Vagina (tissue), 2 donors: ENCODE measurements at regions not wholly inside any gene's neighbourhood (a gene's known extent, or its start where the extent isn't known, plus 50 kb on each side); places are given as distances from the start of the nearest gene placed in this dataset.
"Not testable (repeated sequence)": the region's sequence is repeated elsewhere in the genome, so short reads cannot be mapped to it uniquely, and the experiment has no call there.

ENCODE experiments used
- DNase-seq, 2 donors: peaks; one replicate each; pipeline ENCODE4 v3.0.0-alpha.2; 2017; ENCODE audit errors: extremely low spot score in 2 of 2
- H3K27ac ChIP-seq: fragments of 200-600 bp; sonication (generic); one replicate; pipeline ENCODE4 v1.5.1; 2019
- H3K27me3 ChIP-seq: fragments of 200-600 bp; sonication (generic); one replicate; pipeline ENCODE4 v1.5.1; 2019
- H3K36me3 ChIP-seq, 2 donors: fragments of 200-600 bp; sonication (generic); one replicate each; pipeline ENCODE4 v1.5.1; 2017 to 2019
- H3K4me1 ChIP-seq: fragments of 200-600 bp; sonication (generic); one replicate; pipeline ENCODE4 v1.5.1; 2019
- H3K4me3 ChIP-seq, 2 donors: fragments of 200-600 bp; sonication (generic); 1 replicate in 1 of 2; 2 replicates in 1 of 2; pipeline ENCODE4 v1.5.1; 2016 to 2019
- H3K9me3 ChIP-seq: fragments of 200-600 bp; sonication (generic); one replicate; pipeline ENCODE4 v1.5.1; 2019
- POLR2A ChIP-seq, 2 donors: fragments of 450-650 bp; IDR thresholded peaks; one replicate each; pipeline ENCODE4 v1.6.1; 2017; ENCODE audit warnings: antibody characterized with exemption in 2 of 2, mild to moderate bottlenecking in 2 of 2, moderate library complexity in 2 of 2
- POLR2AphosphoS5 ChIP-seq, 2 donors: sonication (generic); formaldehyde crosslinking; IDR thresholded peaks; one replicate each; pipeline ENCODE4 v1.9.0; 2017; ENCODE audit warnings: antibody characterized with exemption in 2 of 2, mild to moderate bottlenecking in 2 of 2, low read depth in 1 of 2; ENCODE audit not compliant: insufficient read depth in 1 of 2
- intact Hi-C: fragments of 100-400 bp; cut with DNase I; formaldehyde crosslinking; loops from one replicate; pipeline ENCODE4 v1.15.1; 2023
- TF ChIP-seq, protein P1 (sequence below), 3 experiments: fragments of 450-650 bp in 2 of 3; fragments of 200-600 bp in 1 of 3; sonication (generic) in 1 of 3; IDR thresholded peaks; one replicate each; pipeline ENCODE4 v1.5.1; 2017 to 2019; ENCODE audit warnings: antibody characterized with exemption in 3 of 3, mild to moderate bottlenecking in 2 of 3, moderate library complexity in 2 of 3

- Histone ChIP-seq H3K27me3 (no peaks in the 10 kb centered on the region), H3K4me1 (no peaks in the 10 kb centered on the region), H3K9me3 (peaks cover 4% of the 10 kb centered on the region), H3K27ac (no peak overlapping the region), H3K4me3 (no peak overlapping the region), H3K36me3 (no peaks in the 10 kb centered on the region)
- no peak for TF ChIP-seq POLR2A (IDR thresholded peaks at IDR 0.05)
- intact Hi-C loops = no loop called here
- DNase-seq = no peak
Measured at GRCh38 chr4:128444544-128445302, 157.1 kb upstream of the PGRMC2 start.

GRCh38 chr4:128440923-128441322 lies 153.3 kb upstream of the PGRMC2 start:
- no peak for TF ChIP-seq POLR2A (IDR thresholded peaks at IDR 0.05)
- TF ChIP-seq, protein P1, sequence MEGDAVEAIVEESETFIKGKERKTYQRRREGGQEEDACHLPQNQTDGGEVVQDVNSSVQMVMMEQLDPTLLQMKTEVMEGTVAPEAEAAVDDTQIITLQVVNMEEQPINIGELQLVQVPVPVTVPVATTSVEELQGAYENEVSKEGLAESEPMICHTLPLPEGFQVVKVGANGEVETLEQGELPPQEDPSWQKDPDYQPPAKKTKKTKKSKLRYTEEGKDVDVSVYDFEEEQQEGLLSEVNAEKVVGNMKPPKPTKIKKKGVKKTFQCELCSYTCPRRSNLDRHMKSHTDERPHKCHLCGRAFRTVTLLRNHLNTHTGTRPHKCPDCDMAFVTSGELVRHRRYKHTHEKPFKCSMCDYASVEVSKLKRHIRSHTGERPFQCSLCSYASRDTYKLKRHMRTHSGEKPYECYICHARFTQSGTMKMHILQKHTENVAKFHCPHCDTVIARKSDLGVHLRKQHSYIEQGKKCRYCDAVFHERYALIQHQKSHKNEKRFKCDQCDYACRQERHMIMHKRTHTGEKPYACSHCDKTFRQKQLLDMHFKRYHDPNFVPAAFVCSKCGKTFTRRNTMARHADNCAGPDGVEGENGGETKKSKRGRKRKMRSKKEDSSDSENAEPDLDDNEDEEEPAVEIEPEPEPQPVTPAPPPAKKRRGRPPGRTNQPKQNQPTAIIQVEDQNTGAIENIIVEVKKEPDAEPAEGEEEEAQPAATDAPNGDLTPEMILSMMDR (IDR thresholded peaks at IDR 0.05) = no peak
- no peak for TF ChIP-seq POLR2AphosphoS5 (IDR thresholded peaks at IDR 0.05; ENCODE audit: insufficient read depth in 1 of 2, low read depth in 1 of 2)
- no peak overlapping the region for H3K4me3 ChIP-seq
- intact Hi-C loops = no loop called here

DNA sequence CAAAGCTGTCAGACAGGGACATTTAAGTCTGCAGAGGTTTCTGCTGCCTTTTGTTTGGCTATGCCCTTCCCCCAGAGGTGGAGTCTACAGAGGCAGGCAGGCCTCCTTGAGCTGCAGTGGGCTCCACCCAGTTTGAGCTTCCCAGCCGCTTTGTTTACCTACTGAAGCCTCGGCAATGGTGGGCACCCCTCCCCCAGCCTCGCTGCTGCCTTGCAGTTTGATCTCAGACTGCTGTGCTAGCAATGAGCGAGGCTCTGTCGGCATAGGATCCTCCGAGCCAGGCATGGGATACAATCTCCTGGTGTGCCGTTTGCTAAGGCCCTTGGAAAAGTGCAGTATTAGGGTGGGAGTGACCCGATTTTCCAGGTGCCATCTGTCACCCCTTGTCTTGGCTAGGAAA lies 149.4 kb upstream of the PGRMC2 start:
- H3K36me3 ChIP-seq, intact Hi-C loops, H3K27ac ChIP-seq, H3K9me3 ChIP-seq, H3K4me1 ChIP-seq, H3K27me3 ChIP-seq, DNase-seq, H3K4me3 ChIP-seq: not testable (repeated sequence)

More at GRCh38 chr4:128440923-128441322, 153.3 kb upstream of the PGRMC2 start:
- H3K27me3 ChIP-seq = no peaks in the 10 kb centered on the region
- peaks cover 4% of the 10 kb centered on the region for H3K9me3 ChIP-seq
- no peak for DNase-seq
- H3K36me3 ChIP-seq = no peaks in the 10 kb centered on the region
- H3K4me1 ChIP-seq = no peaks in the 10 kb centered on the region
- no peak overlapping the region for H3K27ac ChIP-seq

DNA sequence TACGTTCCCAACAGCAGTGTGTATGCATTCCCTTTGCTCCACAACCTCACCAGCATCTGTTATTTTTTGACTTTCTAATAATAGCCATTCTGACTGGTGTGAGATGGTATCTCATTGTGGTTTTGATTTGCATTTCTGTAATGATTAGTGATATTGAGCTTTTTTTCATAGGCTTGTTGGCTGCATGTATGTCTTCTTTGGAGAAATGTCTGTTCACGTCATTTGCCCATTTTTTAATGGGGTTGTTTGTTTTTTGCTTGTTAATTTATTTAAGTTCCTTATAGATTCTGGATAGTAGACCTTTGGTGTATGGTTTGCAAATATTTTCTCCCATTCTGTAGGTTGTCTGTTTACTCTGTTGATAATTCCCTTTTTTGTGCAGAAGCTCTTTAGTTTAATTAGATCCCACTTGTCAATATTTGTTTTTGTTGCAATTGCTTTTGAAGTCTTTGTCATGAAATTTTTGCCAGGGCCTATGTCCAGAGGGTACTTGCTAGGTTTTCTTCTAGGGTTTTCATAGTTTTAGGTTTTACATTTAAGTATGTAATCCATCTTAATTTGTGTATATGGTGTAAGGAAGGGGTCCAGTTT lies 141.5 kb upstream of the PGRMC2 start:
- H3K4me3 ChIP-seq, H3K36me3 ChIP-seq, H3K27me3 ChIP-seq, H3K9me3 ChIP-seq, H3K27ac ChIP-seq, DNase-seq, H3K4me1 ChIP-seq, intact Hi-C loops: not testable (repeated sequence)

- TF ChIP-seq POLR2A (IDR thresholded peaks at IDR 0.05) = no peak
- TF ChIP-seq, protein P1 (IDR thresholded peaks at IDR 0.05) = no peak
- TF ChIP-seq POLR2AphosphoS5 (IDR thresholded peaks at IDR 0.05; ENCODE audit: insufficient read depth in 1 of 2, low read depth in 1 of 2) = no peak
- no peaks in the 10 kb centered on the region for H3K4me1 ChIP-seq
- no peaks in the 10 kb centered on the region for H3K27me3 ChIP-seq
- H3K4me3 ChIP-seq = no peak overlapping the region
- H3K27ac ChIP-seq = no peak overlapping the region
- intact Hi-C loops = no loop called here
- DNase-seq = no peak
- H3K36me3 ChIP-seq = no peaks in the 10 kb centered on the region
- H3K9me3 ChIP-seq = no peaks in the 10 kb centered on the region
Measured at GRCh38 chr4:128428397-128428796, 140.8 kb upstream of the PGRMC2 start.

DNA sequence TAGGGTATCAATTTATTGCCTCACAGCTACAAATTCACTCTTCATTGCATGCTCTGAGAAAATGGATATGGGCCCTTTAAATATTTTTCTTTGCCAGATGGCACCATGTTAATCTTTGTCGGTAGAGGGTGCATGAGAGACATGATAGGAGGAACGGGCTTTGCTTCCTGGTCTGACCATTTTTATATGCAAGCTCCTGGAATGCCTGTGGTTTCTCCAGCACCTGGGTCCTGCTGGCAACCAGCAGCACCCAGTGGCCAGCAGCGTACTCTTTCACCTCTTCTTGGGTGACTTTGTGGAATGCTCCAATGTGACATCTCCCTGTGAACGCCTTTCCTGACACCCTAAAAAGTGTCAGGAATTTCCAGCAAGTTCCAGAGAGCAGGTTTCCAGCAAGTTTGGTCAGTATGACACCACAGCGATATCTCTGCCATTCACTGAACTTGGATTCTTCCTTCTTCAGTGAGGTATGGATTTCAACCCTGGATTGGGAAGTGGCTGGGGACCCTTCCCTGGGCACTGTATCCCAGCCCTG lies 140.3 kb upstream of the PGRMC2 start:
- no peaks in the 10 kb centered on the region for H3K4me1 ChIP-seq
- no peaks in the 10 kb centered on the region for H3K27me3 ChIP-seq
- no peaks in the 10 kb centered on the region for H3K36me3 ChIP-seq
- H3K4me3 ChIP-seq = no peak overlapping the region
- H3K9me3 ChIP-seq = no peaks in the 10 kb centered on the region
- TF ChIP-seq POLR2A (IDR thresholded peaks at IDR 0.05) (no peak), POLR2AphosphoS5 (IDR thresholded peaks at IDR 0.05; ENCODE audit: insufficient read depth in 1 of 2, low read depth in 1 of 2) (peak in 1 of 2 donors; percentile 33)
- TF ChIP-seq, protein P1 (IDR thresholded peaks at IDR 0.05) = peak in 1 of 3 experiments; percentile 34
- no peak overlapping the region for H3K27ac ChIP-seq
- intact Hi-C loops = no loop called here
- DNase-seq = no peak
